GM23338 (cell line): ENCODE measurements at regions not wholly inside any gene's neighbourhood (a gene's known extent, or its start where the extent isn't known, plus 50 kb on each side); places are given as distances from the start of the nearest gene placed in this dataset.

ENCODE experiments used
- ATAC-seq: fragments of 200-7000 bp; cut with Tn5 transposase; 3 replicates; pipeline ENCODE4 v1.9.1; 2020
- DNase-seq: peaks from one replicate; pipeline ENCODE4 v3.0.0-alpha.2; 2015; ENCODE audit warnings: low spot score
- H2AFZ ChIP-seq: fragments of 200-600 bp; sonication (generic); 2 replicates; pipeline ENCODE4 v1.8.0; 2016; ENCODE audit warnings: antibody characterized with exemption, mild to moderate bottlenecking, moderate library complexity
- H3F3A ChIP-seq: fragments of 200-600 bp; sonication (generic); replicated peaks from 2 replicates; pipeline ENCODE4 v1.8.0; 2017; ENCODE audit warnings: antibody characterized with exemption, mixed run types, low read depth
- H3K27ac ChIP-seq: fragments of 200-600 bp; sonication (generic); 2 replicates; pipeline ENCODE4 v1.6.1; 2016; ENCODE audit warnings: low read depth
- H3K27me3 ChIP-seq: fragments of 200-600 bp; sonication (generic); 2 replicates; pipeline ENCODE4 v1.8.0; 2016; ENCODE audit warnings: mild to moderate bottlenecking, mixed run types, moderate library complexity; ENCODE audit not compliant: insufficient read depth
- H3K36me3 ChIP-seq: fragments of 200-600 bp; sonication (generic); 2 replicates; pipeline ENCODE4 v1.8.0; 2016; ENCODE audit warnings: mild to moderate bottlenecking; ENCODE audit not compliant: insufficient read depth
- H3K4me1 ChIP-seq: fragments of 200-600 bp; sonication (generic); 2 replicates; pipeline ENCODE4 v1.8.0; 2016; ENCODE audit warnings: mild to moderate bottlenecking, moderate library complexity; ENCODE audit not compliant: insufficient read depth
- H3K4me2 ChIP-seq: fragments of 200-600 bp; sonication (generic); 2 replicates; pipeline ENCODE4 v1.7.1; 2017; ENCODE audit warnings: mixed run types
- H3K4me3 ChIP-seq: fragments of 200-600 bp; sonication (generic); 2 replicates; pipeline ENCODE4 v1.6.1; 2016; ENCODE audit warnings: mixed run types
- H3K79me2 ChIP-seq: fragments of 200-600 bp; sonication (generic); replicated peaks from 2 replicates; pipeline ENCODE4 v1.8.0; 2017; ENCODE audit warnings: mild to moderate bottlenecking; ENCODE audit not compliant: insufficient read depth
- H3K9me2 ChIP-seq: fragments of 200-600 bp; sonication (generic); 2 replicates; pipeline ENCODE4 v1.8.0; 2017; ENCODE audit not compliant: insufficient read depth
- H4K20me1 ChIP-seq: fragments of 200-600 bp; sonication (generic); replicated peaks from 2 replicates; pipeline ENCODE4 v1.8.0; 2017; ENCODE audit warnings: mild to moderate bottlenecking; ENCODE audit not compliant: insufficient read depth
- H3K27ac Mint-ChIP-seq: 2 replicates; pipeline ENCODE4 v1.8.0; 2020; ENCODE audit warnings: inconsistent platforms, mild to moderate bottlenecking, moderate library complexity, mixed read lengths
- H3K27me3 Mint-ChIP-seq: 3 replicates; pipeline ENCODE4 v1.8.0; 2022; ENCODE audit warnings: low read depth, mild to moderate bottlenecking, moderate library complexity, mixed read lengths, inconsistent platforms; ENCODE audit not compliant: insufficient read depth, poor library complexity
- H3K36me3 Mint-ChIP-seq: 3 replicates; pipeline ENCODE4 v1.8.0; 2021; ENCODE audit warnings: low read depth, mild to moderate bottlenecking, inconsistent platforms, moderate library complexity, mixed read lengths
- H3K4me1 Mint-ChIP-seq: 3 replicates; pipeline ENCODE4 v1.8.0; 2020; ENCODE audit warnings: mild to moderate bottlenecking, inconsistent platforms, mixed read lengths
- H3K4me3 Mint-ChIP-seq: 3 replicates; pipeline ENCODE4 v1.8.0; 2021; ENCODE audit warnings: moderate library complexity, mild to moderate bottlenecking, inconsistent platforms, mixed read lengths
- H3K9me3 Mint-ChIP-seq: 3 replicates; pipeline ENCODE4 v1.8.0; 2020; ENCODE audit warnings: moderate library complexity, mild to moderate bottlenecking, inconsistent platforms, mixed read lengths
- CREB1 ChIP-seq: fragments of 250-450 bp; sonication (Bioruptor Pico); IDR thresholded peaks from 2 replicates; pipeline ENCODE4 v1.5.0; 2020; ENCODE audit warnings: low read depth, mild to moderate bottlenecking, moderate library complexity
- ETS1 ChIP-seq: IDR thresholded peaks from 2 replicates; pipeline ENCODE4 v1.6.1; 2016; ENCODE audit warnings: antibody characterized with exemption
- EZH2 ChIP-seq: fragments of 200-600 bp; sonication (generic); IDR thresholded peaks from one replicate; pipeline ENCODE4 v1.8.0; 2017; ENCODE audit warnings: antibody characterized with exemption, mild to moderate bottlenecking, low read depth; ENCODE audit not compliant: unreplicated experiment
- EZH2phosphoT487 ChIP-seq: fragments of 200-600 bp; sonication (generic); IDR thresholded peaks from one replicate; pipeline ENCODE4 v1.8.1; 2018; ENCODE audit warnings: antibody characterized with exemption; ENCODE audit not compliant: unreplicated experiment
- JUNB ChIP-seq: IDR thresholded peaks from one replicate; pipeline ENCODE4 v1.6.1; 2016; ENCODE audit warnings: antibody characterized with exemption; ENCODE audit not compliant: unreplicated experiment
- POLR2AphosphoS5 ChIP-seq: IDR thresholded peaks from 2 replicates; pipeline ENCODE4 v1.6.1; 2016; ENCODE audit warnings: antibody characterized with exemption, low read depth
- REST ChIP-seq: IDR thresholded peaks from one replicate; pipeline ENCODE4 v1.6.1; 2018; ENCODE audit warnings: antibody characterized with exemption; ENCODE audit not compliant: unreplicated experiment
- ZNF114 ChIP-seq: fragments of 250-450 bp; sonication (Bioruptor Pico); IDR thresholded peaks from 2 replicates; pipeline ENCODE4 v1.5.0; 2020; ENCODE audit warnings: mild to moderate bottlenecking, moderate library complexity
- TF ChIP-seq, protein P1 (sequence below): fragments of 250-450 bp; sonication (Bioruptor Pico); IDR thresholded peaks from 2 replicates; pipeline ENCODE4 v1.5.0; 2020; ENCODE audit warnings: mild to moderate bottlenecking, moderate library complexity

- Mint-ChIP-seq H3K36me3 (no peaks in the 10 kb centered on the region), H3K27me3 (peaks cover 6% of the 10 kb centered on the region), H3K4me1 (no peaks in the 10 kb centered on the region), H3K4me3 (no peak overlapping the region), H3K9me3 (no peaks in the 10 kb centered on the region; the same call in 1 of the 3 replicates), H3K27ac (no peak overlapping the region)
- Histone ChIP-seq H3K27ac (no peak overlapping the region), H3F3A (no peaks in the 10 kb centered on the region), H3K4me3 (no peak overlapping the region), H3K4me1 (no peaks in the 10 kb centered on the region), H3K36me3 (no peaks in the 10 kb centered on the region), H3K4me2 (no peak overlapping the region), H3K9me2 (no peaks in the 10 kb centered on the region), H2AFZ (no peak overlapping the region), H3K79me2 (no peaks in the 10 kb centered on the region), H3K27me3 (no peaks in the 10 kb centered on the region), H4K20me1 (no peaks in the 10 kb centered on the region)
- TF ChIP-seq, protein P1, sequence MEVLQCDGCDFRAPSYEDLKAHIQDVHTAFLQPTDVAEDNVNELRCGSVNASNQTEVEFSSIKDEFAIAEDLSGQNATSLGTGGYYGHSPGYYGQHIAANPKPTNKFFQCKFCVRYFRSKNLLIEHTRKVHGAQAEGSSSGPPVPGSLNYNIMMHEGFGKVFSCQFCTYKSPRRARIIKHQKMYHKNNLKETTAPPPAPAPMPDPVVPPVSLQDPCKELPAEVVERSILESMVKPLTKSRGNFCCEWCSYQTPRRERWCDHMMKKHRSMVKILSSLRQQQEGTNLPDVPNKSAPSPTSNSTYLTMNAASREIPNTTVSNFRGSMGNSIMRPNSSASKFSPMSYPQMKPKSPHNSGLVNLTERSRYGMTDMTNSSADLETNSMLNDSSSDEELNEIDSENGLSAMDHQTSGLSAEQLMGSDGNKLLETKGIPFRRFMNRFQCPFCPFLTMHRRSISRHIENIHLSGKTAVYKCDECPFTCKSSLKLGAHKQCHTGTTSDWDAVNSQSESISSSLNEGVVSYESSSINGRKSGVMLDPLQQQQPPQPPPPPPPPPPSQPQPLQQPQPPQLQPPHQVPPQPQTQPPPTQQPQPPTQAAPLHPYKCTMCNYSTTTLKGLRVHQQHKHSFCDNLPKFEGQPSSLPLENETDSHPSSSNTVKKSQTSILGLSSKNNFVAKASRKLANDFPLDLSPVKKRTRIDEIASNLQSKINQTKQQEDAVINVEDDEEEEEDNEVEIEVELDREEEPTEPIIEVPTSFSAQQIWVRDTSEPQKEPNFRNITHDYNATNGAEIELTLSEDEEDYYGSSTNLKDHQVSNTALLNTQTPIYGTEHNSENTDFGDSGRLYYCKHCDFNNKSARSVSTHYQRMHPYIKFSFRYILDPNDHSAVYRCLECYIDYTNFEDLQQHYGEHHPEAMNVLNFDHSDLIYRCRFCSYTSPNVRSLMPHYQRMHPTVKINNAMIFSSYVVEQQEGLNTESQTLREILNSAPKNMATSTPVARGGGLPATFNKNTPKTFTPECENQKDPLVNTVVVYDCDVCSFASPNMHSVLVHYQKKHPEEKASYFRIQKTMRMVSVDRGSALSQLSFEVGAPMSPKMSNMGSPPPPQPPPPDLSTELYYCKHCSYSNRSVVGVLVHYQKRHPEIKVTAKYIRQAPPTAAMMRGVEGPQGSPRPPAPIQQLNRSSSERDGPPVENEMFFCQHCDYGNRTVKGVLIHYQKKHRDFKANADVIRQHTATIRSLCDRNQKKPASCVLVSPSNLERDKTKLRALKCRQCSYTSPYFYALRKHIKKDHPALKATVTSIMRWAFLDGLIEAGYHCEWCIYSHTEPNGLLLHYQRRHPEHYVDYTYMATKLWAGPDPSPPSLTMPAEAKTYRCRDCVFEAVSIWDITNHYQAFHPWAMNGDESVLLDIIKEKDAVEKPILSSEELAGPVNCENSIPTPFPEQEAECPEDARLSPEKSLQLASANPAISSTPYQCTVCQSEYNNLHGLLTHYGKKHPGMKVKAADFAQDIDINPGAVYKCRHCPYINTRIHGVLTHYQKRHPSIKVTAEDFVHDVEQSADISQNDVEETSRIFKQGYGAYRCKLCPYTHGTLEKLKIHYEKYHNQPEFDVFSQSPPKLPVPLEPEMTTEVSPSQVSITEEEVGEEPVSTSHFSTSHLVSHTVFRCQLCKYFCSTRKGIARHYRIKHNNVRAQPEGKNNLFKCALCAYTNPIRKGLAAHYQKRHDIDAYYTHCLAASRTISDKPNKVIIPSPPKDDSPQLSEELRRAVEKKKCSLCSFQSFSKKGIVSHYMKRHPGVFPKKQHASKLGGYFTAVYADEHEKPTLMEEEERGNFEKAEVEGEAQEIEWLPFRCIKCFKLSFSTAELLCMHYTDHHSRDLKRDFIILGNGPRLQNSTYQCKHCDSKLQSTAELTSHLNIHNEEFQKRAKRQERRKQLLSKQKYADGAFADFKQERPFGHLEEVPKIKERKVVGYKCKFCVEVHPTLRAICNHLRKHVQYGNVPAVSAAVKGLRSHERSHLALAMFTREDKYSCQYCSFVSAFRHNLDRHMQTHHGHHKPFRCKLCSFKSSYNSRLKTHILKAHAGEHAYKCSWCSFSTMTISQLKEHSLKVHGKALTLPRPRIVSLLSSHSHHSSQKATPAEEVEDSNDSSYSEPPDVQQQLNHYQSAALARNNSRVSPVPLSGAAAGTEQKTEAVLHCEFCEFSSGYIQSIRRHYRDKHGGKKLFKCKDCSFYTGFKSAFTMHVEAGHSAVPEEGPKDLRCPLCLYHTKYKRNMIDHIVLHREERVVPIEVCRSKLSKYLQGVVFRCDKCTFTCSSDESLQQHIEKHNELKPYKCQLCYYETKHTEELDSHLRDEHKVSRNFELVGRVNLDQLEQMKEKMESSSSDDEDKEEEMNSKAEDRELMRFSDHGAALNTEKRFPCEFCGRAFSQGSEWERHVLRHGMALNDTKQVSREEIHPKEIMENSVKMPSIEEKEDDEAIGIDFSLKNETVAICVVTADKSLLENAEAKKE = no peak
- no peak for TF ChIP-seq EZH2
- TF ChIP-seq CREB1 = no peak
- no peak for TF ChIP-seq POLR2AphosphoS5
- TF ChIP-seq ETS1 = no peak
- no peak for TF ChIP-seq REST
- no peak for TF ChIP-seq JUNB
- TF ChIP-seq ZNF114 (CRISPR knock-in tag) = no peak
- no peak for TF ChIP-seq EZH2phosphoT487
- no peak for DNase-seq
- no peak for ATAC-seq
Measured at GRCh38 chr2:45084361-45085020, 75.2 kb upstream of the SIX2 start.
